ENCODE measurements at regions not wholly inside any gene's neighbourhood (a gene's known extent, or its start where the extent isn't known, plus 50 kb on each side); places are given as distances from the start of the nearest gene placed in this dataset.
A peak's percentile ranks its signal among the peaks of the same experiment; 100 is the strongest.

DNA sequence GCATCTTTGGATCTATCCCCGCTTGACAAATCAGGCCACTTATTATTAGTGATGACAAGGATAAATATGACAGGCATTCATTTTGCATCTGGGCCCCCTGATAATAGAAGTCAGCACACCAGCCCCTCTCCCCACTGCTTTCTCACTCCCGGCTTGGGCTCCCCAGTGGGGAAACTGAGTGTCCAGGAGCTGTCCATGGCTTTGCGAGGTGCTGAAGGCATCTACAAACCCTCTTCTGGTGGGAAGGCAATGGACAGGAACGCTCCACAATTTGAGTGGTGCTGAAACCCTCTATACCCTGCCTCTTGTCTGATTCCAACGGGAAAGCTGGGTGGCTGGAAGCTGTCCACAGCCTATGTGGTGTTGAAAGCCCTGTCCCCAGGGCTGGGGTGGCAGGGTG is 61.7 kb upstream of the PCBD1 start:
- no peak overlapping the region for H3K4me3 ChIP-seq (ENCODE audit: low read depth, low read length)
- no peak for DNase-seq (ENCODE audit: low read depth)
- TF ChIP-seq, protein P1, sequence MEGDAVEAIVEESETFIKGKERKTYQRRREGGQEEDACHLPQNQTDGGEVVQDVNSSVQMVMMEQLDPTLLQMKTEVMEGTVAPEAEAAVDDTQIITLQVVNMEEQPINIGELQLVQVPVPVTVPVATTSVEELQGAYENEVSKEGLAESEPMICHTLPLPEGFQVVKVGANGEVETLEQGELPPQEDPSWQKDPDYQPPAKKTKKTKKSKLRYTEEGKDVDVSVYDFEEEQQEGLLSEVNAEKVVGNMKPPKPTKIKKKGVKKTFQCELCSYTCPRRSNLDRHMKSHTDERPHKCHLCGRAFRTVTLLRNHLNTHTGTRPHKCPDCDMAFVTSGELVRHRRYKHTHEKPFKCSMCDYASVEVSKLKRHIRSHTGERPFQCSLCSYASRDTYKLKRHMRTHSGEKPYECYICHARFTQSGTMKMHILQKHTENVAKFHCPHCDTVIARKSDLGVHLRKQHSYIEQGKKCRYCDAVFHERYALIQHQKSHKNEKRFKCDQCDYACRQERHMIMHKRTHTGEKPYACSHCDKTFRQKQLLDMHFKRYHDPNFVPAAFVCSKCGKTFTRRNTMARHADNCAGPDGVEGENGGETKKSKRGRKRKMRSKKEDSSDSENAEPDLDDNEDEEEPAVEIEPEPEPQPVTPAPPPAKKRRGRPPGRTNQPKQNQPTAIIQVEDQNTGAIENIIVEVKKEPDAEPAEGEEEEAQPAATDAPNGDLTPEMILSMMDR (IDR thresholded peaks at IDR 0.05; ENCODE audit: low read depth, low read length, missing control alignments) = no peak

DNA sequence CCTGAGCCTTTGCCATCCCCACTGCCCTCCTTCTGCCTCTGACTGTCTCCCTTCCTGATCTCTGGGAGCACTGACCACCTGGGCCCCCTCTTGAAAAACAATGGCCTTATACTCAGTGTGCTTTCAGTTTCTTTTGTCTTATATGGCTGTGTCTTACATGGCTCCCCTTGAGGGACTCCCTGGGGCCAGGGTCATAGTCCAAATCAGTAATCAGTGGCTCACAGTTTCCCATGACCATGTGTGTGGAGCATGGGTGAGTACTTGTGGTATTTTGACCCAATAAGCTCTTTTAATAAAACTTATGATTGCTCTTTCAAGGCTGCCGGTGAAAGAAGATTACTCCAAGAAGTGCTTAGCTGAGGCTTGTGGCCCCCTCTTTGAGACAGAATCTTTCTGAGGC is 62.4 kb upstream of the PCBD1 start:
- no peak overlapping the region for H3K4me3 ChIP-seq (ENCODE audit: low read depth, low read length)
- TF ChIP-seq, protein P1 (IDR thresholded peaks at IDR 0.05; ENCODE audit: low read depth, low read length, missing control alignments) = no peak
- no peak for DNase-seq (ENCODE audit: low read depth)

- no peak overlapping the region for H3K4me3 ChIP-seq (ENCODE audit: low read depth, low read length)
- TF ChIP-seq, protein P1 (IDR thresholded peaks at IDR 0.05; ENCODE audit: low read depth, low read length, missing control alignments) = no peak
- no peak for DNase-seq (ENCODE audit: low read depth)
These were observed 64.0 kb upstream of the PCBD1 start for GRCh38 chr10:70952401-70952800.

DNA sequence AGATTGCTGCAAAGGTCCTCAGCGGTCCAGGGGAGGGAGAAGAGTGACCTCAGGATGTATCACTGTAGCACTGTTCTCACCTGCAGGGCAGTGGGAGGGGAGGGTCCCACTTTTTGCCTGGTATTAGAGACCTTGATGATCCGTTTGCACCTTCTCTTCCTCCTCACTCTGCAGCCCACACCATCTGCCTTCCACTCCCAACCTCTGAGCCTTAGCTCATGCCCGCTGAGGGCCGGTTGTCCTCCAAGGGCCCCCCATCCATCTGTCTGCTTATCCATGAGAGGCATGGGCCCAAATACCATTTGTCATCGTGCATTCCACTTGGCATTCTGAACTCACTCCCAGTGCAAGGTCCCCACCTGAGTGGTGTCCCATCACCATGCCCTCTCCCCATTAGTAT is 64.6 kb upstream of the PCBD1 start:
- DNase-seq (ENCODE audit: low read depth) = no peak
- TF ChIP-seq, protein P1 (IDR thresholded peaks at IDR 0.05; ENCODE audit: low read depth, low read length, missing control alignments) = no peak
- H3K4me3 ChIP-seq (ENCODE audit: low read depth, low read length) = no peak overlapping the region

DNA sequence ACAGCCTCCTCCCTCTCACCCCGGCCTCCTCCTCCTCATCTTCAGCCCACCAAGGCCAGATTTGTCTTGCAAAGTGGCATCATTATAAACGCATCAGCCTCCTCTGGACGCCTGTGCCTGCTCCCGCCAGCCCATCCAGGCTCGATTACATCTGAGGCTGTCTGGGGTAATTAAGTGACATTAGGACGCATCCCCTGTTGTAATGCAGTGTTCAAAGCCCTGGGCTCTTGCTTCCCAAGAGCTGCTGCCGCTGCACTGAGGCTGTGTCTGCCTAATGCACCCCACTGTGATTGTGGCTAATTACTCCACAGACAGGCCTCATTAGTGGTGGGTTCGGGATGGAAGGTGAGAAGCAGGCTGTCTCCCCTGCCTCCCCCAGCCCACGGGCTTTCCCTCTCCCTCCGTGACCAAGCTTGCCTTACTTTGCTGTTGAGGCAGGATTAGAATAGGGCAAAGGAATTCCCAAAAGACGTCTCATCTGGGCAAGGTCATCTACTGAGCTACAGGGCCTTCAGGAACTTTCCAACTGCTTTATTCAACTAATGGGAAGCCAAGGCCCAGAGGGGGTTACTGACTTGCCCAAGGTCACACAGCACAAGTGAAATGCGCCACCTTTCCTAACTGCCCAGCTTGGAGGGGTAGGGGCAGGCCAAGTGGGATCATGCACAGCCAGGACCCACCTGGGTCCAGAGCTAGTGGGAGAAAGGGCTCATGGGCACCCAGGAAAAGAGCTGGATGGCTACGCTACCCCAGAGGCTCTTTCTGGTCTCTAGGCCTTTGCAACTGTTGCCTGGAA is 66.2 kb upstream of the PCBD1 start:
- no peak for DNase-seq (ENCODE audit: low read depth)
- TF ChIP-seq, protein P1 (IDR thresholded peaks at IDR 0.05; ENCODE audit: low read depth, low read length, missing control alignments) = no peak
- H3K4me3 ChIP-seq (ENCODE audit: low read depth, low read length) = no peak overlapping the region

DNA sequence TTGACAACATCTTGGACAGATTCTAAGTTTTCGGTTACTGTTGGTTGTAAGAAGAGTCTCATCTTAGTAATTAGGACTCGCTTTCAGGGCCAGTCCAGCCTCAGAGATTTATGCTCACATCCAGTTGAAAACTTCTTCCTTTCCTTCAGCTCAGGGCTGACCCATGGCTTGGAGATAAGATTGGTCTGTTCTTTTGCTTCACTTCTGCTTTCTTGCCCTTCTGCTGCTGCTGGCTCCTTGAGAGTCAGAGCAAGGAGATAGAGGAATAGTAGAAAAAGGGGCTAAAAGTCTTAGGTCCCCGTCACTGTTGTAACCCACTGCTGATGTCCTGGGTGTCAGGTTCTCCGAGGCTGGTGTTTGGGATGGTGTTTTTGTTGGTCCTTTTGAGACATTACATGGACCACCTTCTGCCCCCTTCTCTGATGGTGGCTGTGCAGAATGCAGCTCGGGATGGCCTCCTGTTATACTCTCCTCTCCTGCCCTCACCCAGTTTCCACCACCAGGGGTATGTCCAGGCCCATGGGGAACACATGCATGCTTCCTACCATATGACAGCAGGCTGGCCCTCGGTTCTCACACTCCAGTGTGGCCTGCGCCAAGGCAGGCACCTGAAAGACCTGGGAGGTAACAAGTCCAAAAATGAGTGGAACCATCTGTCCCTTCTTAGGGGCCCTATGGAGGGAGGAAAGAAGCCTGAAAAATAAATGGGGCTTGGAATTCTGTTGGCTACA is 67.8 kb upstream of the PCBD1 start:
- DNase-seq (ENCODE audit: low read depth) = no peak

More for the DNA sequence above, 67.8 kb upstream of the PCBD1 start:
- H3K4me3 ChIP-seq (ENCODE audit: low read depth, low read length) = no peak overlapping the region
- TF ChIP-seq, protein P1 (IDR thresholded peaks at IDR 0.05; ENCODE audit: low read depth, low read length, missing control alignments) = peak; percentile 8

Data from GM12864 (cell line).